ENCODE measurements at regions not wholly inside any gene's neighbourhood (a gene's known extent, or its start where the extent isn't known, plus 50 kb on each side); places are given as distances from the start of the nearest gene placed in this dataset.
A peak's percentile ranks its signal among the peaks of the same experiment; 100 is the strongest.
"Not testable (repeated sequence)": the region's sequence is repeated elsewhere in the genome, so short reads cannot be mapped to it uniquely, and the experiment has no call there.

- DNase-seq = no peak
Measured at GRCh38 chr3:147237991-147238390, 168.4 kb downstream of the ZIC4 start.

- not testable (repeated sequence) for DNase-seq
Measured at GRCh38 chr3:147231980-147232379, 174.4 kb downstream of the ZIC4 start.

GRCh38 chr3:147231111-147231510 is 175.2 kb downstream of the ZIC4 start:
- DNase-seq = no peak

GRCh38 chr3:147222291-147222690 is 184.1 kb downstream of the ZIC4 start:
- DNase-seq = no peak

GRCh38 chr3:147218965-147219364 is 187.4 kb downstream of the ZIC4 start:
- peak; percentile 11 for DNase-seq

- no peak for DNase-seq
Measured at GRCh38 chr3:147216143-147216673, 190.1 kb downstream of the ZIC4 start.

GRCh38 chr3:147215660-147216059 is 190.7 kb downstream of the ZIC4 start:
- no peak for DNase-seq

- DNase-seq = no peak
Measured at GRCh38 chr3:147213633-147214032, 192.7 kb downstream of the ZIC4 start.

GRCh38 chr3:147210676-147211075 is 195.7 kb downstream of the ZIC4 start:
- DNase-seq = peak; percentile 47

- DNase-seq = no peak
Measured at GRCh38 chr3:147201086-147201485, 205.3 kb downstream of the ZIC4 start.

GRCh38 chr3:147200545-147200944 is 205.8 kb downstream of the ZIC4 start:
- DNase-seq = peak; percentile 71

- no peak for DNase-seq
Measured at GRCh38 chr3:147197739-147198138, 208.6 kb downstream of the ZIC4 start.

- DNase-seq = peak; percentile 34
Measured at GRCh38 chr3:147195887-147196286, 210.5 kb downstream of the ZIC4 start.

- DNase-seq = peak; percentile 78
Measured at GRCh38 chr3:147191795-147192385, 214.5 kb downstream of the ZIC4 start.

GRCh38 chr3:147189016-147189415 is 217.3 kb downstream of the ZIC4 start:
- peak; percentile 11 for DNase-seq

GRCh38 chr3:147187687-147188086 is 218.7 kb downstream of the ZIC4 start:
- no peak for DNase-seq

- no peak for DNase-seq
Measured at GRCh38 chr3:147185781-147186180, 220.6 kb downstream of the ZIC4 start.

GRCh38 chr3:147184794-147185193 is 221.5 kb downstream of the ZIC4 start:
- DNase-seq = no peak

- no peak for DNase-seq
Measured at GRCh38 chr3:147173257-147173656, 233.1 kb downstream of the ZIC4 start.

GRCh38 chr3:147162743-147163142 is 243.6 kb downstream of the ZIC4 start:
- DNase-seq = no peak

GRCh38 chr3:147161833-147162232 is 244.5 kb downstream of the ZIC4 start:
- DNase-seq = no peak

- no peak for DNase-seq
Measured at GRCh38 chr3:147160984-147161383, 245.4 kb downstream of the ZIC4 start.

GRCh38 chr3:147159141-147159540 is 247.2 kb downstream of the ZIC4 start:
- no peak for DNase-seq

GRCh38 chr3:147157631-147158030 is 248.7 kb downstream of the ZIC4 start:
- DNase-seq = peak; percentile 43

GRCh38 chr3:147154988-147155387 is 251.4 kb downstream of the ZIC4 start:
- not testable (repeated sequence) for DNase-seq
